HG02798 (cell line): ENCODE measurements at regions not wholly inside any gene's neighbourhood (a gene's known extent, or its start where the extent isn't known, plus 50 kb on each side); places are given as distances from the start of the nearest gene placed in this dataset.
"Not testable (repeated sequence)": the region's sequence is repeated elsewhere in the genome, so short reads cannot be mapped to it uniquely, and the experiment has no call there.

ENCODE experiments used
- ATAC-seq: cut with Tn5 transposase; IDR thresholded peaks from one replicate; pipeline ENCODE4 v1.9.1; 2021; ENCODE audit warnings: mild to moderate bottlenecking; ENCODE audit not compliant: unreplicated experiment, poor library complexity

DNA sequence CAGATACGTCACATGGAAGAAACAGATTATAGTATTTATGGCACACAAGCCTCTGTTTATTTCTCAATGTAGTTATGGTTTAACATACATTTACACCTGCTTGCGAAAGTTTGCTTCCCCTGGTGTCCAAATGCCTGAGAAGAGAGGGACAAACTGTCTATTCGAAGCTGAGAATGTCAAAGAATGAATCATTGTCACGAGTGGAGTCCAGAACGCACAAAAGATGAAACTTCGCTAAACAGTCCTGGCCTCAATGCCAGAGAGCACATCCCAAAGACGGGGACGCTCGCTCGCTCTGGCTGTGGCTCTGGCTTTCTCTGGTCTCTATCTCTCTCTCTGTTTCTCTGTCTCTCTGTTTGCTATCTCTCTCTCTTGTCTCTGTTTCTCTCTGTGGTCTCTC lies 298.8 kb downstream of the FOXL1 start:
- no peak for ATAC-seq

DNA sequence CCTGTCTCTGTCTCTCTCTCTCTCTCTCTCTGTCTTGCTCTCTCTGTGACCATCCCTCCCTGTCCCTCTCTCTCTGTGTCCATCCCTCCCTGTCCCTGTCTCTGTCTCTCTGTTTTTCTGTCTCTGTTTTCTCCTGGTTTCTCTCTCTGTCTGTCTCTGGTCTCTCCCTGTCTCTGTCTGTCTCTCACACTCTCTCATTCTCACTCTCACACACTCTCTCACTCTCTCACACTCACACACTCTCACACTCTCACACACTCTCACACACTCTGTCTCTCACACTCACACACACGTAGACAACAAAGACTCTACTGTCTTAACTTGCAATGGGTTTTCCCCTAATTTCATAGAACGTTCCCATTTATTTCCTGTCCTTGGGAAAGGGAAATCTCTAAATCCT lies 299.5 kb downstream of the FOXL1 start:
- ATAC-seq, result no peak

DNA sequence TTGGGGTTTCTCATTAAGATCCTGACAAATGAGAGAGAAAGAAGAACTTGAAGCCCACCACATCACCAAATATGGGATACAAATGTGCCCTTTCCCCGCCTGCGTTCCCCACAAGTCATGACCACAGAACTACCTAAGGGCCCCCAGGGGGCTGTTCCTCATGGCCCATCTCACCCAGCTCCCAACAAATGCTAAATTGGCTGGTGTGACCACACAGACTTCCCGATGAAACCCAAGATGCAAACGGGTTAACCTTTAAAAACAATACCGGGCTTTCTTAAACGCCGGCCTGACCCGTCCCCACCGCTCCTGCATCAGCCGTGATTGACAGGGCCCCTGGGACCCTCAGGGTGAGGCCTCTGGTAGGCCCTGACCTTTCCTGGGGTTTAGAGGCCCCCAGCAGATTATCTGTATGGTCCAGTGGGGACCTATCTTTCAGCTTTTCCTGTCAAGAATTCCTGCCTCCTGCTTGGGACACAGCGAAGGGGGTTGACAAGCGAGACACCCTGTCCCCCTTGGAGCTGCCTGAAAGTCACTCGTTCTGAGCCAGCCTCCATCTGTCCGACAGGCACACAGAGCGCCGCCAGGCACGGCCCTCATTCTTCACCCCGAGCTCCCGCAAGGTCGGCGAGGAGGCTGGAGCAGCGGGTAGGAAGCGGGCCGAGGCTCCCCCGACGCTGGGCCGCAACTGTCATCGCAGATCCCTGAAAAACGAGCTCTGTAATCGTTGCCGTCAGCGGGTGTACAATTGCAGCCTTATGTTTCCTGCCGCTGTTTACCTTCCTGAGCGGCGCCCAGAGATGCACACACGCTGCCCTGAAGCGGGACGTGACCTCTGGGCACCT lies 300.1 kb downstream of the FOXL1 start:
- ATAC-seq, result no peak

DNA sequence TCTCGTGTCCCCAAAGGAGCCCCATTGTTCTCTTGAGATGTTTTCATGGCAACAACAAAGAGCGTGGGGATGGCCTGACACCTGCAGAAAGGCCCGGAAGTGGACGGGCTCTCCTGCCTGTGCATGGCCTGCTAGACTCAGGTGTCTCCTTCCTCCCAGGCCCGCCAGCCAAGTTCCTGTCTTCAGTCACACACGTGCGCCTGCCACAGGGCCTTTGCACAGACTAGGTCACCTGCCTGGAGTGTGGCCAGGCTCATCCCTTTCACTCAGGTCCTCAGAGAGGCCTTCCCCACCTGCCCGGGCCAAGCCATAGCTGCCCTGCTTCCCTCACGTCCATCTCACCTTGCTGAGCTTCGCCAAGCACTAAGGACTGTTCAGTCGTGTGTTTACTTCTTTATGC lies 300.9 kb downstream of the FOXL1 start:
- no peak for ATAC-seq

DNA sequence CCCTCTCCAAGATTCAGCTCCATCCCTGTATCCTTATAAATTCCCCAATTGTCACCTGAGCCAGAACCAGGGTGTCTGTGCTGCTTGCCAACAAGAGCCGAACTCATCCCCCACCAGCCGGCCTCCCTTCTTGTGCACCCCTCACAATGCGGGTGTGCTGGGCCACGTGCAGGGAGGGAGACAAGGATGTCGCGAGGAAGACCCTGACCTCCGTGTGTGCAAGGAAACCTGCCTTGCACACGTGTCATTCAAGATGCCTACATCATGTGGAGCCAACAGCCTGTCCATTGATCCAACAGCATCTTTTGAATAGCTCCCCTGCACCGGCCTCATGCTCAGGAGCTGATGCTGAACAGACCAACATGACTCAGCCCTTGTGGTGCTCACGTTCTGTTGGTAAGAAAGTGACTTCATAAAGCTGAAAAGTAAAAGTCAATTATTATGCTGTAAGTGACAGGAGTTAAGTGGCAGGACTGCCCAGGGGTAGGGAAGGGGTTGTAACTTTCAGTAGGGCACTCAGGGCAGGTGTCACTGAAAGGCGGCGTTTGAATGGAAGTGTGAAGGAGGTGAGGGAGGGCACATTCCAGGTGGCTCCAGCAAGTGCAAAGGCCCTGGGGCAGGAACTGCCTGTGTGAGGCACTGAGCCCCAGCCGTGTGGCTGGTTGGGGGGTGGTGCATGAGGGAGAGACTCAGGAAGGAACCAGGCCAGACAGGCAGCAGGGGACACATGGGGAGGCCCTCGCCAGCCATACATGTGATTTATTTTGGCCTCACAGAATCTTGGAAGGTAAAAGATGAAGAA lies 302.2 kb downstream of the FOXL1 start:
- ATAC-seq, result no peak

DNA sequence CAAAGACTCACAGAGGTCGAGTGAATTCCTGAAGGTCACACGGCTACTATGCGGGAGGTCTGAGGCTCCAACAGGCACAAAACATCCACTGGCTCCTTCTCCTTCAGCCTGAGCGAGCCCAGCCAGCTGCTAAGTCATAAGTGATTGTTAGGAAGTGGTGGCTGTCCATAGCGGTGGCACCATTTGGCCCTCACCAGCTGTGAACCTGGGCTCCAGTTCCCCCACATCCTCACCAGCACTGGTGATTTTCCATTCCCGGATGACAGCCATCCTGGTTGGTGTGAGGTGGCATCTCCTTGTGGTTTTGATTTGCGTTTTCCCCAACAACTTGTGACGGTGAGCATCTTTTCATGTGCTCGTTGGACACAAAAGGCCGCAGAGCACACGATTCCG lies 302.8 kb downstream of the FOXL1 start:
- no peak for ATAC-seq

DNA sequence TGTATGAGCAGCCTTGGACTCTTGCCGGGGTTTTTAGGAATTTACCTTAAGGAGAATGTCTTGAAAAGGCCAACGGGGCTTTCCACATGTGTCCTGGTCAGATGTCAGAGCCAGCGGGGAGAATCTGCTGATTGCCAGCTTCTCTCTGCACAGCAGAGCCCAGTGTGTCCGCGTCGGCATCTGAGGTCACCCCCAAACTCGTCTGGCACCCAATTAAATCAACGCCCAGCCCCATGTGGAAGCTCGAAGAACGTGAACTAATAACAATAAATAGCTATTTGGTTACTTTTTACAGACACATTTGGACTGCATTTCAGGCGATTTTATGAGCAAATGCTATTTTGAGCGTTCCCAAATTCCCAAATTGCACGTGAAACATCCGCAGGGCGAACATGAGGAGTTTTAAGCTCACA lies 303.5 kb downstream of the FOXL1 start:
- no peak for ATAC-seq

DNA sequence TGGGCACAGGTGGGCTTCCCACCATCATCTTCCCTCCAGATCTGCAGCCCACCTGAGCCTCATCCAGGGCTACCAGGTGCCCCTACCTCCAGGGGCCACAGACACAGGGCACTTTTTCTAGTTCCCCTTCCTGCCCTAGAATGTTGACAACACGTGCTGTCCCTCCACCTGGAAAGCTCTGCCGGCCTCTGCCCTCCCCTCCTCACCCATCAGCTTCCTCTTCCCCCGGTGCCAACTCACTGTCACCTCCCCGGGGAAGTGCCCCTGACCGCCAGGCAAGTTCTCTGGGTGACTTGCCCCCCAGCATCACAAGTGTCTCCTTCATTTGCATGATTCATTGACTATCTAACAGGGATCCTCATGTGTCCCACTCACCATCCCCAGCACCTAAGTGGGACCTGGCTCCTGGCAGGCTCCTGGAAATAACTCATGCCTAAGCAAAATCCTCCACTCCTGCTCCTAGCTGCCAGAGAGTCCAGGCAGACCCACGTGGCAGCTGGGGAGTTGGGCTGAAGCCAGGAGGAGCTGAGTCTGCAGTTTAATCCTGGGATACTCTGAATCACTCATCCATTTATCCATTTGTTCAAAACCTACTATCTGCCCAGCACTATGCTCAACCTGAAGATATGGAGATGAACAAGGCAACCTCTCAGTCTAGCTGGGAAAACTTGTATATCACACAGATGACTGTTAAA lies 304.4 kb downstream of the FOXL1 start:
- ATAC-seq, result no peak

DNA sequence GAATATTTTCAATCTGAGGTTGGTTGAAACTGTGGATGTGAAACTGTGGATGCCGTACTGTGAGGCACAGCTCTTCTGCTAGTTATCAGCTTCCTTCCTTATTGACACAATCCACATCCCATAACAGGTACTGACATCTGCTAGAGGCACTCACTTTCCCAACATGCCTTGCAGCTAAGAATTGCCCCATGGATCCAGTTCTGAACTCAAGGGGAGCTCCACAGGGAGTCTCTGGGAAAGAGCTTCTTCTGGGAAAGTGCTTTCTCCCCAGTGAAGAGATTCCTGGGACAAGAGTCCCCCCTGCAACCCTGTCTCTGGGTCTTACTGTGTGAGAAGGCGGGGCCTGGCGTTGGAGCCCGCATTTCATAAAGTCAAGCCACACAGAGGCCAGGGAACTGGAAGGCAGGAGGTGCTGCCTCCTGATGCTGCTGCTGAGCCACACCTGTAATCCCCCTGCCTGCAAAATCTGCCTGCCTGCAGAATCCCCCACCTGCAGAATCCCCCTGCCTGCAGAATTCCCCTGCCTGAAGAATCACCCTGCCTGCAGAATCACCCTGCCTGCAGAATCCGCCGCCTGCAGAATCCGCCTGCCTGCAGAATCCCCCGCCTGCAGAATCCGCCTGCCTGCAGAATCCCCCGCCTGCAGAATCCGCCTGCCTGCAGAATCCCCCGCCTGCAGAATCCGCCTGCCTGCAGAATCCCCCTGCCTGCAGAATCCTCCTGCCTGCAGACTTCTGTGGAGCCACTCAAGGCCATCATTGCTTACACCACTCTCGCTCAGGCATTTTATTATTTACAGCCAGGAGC lies 305.4 kb downstream of the FOXL1 start:
- ATAC-seq, result no peak

DNA sequence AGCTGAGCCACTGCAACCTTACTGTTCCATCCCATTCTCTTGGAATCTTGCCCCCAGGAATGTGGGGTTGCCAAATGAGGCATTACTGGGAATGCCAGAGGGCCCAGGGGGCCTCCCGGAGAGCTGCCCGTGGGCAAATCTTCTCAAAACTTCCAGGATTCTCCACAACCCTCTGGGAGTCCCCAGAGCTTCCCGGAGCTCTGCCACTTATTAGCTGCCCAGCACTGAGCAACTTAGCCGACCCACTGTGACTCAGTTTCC lies 306.0 kb downstream of the FOXL1 start:
- ATAC-seq, result no peak

DNA sequence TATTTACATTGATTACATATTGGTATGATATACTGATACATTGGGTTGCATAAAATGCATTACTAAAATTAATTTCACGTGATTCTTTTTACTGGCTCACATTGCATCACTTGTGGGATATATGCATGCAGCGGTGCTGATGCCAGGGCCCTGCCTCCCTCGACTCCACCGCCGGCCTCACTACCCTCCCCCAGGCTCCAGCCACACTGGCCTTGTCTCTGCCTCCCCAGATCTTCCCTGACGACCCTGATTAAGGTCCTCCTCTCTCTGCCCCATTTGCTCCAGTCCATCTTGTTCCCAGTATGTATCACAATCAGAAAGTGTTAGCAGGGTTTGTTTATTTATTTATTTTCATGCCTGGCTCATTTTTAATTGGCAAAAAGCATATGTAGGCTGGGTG lies 306.8 kb downstream of the FOXL1 start:
- ATAC-seq, result no peak

DNA sequence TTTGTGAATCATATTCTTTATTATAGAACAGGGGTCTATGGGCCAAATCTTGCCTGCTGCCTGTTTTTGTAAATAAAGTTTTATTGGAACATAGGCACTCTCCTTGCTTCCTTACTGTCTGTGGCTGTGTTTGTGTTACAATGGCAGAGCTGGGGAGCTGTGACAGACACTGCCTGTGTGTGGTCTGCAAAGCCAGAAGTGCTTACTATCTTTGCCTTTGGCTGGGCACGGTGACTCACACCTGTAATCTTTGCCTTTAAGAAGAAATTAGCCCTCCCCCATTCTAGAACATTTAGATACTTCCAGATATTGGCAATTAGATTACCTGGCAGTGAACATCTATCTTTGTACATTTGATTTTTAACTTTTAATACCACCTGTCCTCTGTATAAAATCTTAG lies 308.3 kb downstream of the FOXL1 start:
- no peak for ATAC-seq

DNA sequence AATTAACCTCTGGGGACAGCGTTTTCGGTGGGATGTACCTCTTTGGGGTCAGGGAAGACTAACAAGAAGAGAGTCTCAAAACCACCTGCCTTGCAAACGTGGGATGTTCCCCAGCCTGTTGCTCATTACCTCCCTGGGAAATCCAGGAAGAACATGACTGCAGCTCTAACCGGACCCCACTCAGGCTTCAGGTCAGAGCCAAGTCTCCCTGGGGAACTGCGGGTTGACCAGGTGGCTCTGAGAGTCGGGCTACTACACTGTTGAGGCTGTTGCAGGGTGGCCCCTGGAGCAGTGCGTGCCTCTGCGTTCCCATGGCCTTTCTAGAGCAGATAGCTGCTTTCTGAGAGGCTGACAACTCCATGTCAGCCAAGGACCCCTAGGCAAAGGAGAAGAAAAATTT lies 309.1 kb downstream of the FOXL1 start:
- no peak for ATAC-seq

DNA sequence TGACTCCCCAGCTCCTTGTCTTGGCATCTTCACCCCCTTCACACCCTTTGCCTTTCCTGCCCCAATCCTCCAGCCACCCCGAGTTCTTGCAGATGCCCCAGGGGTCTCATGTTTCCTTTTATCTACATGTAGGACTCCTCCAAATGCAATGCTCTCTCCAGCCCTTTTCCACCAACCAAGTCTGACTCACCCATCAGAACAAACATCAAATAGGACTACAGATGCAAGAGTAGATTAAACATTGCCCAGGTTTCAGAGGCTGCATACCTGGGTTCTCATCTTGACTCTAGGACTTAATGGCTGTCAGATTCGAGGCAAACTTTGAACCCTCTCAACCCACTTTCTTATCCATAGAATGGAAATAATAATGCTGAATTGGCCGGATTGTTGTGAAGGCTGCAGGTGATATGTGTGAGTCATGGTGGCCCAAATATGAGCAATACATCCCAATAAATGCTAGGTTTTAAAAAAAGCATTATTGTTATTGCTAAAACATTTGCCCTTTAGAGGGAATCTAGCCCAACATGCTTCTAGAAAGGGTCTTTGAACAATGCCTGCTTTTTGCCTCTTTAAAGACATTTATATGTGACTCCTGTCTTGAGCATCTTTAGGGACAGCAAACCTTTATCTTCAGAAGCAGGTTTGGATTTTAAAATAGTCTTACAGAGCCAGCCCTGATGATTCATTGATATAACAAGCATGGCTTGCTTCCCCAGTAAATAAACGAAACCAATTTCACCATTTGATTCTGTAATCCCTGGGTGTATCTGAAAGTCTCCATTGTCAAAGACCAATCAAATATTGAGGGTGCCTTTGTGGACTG lies 310.1 kb downstream of the FOXL1 start:
- ATAC-seq, result no peak

DNA sequence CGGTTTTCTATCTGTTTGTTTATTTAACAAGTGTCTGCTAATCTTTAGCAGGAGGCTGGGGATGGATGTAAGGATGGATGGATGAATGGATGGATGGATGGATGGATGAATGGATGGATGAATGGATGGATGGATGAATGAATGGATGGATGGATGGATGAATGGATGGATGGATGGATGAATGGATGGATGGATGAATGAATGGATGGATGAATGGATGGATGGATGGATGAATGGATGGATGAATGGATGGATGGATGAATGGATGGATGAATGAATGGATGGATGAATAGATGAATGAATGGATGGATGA lies 310.7 kb downstream of the FOXL1 start:
- ATAC-seq, result not testable (repeated sequence)

DNA sequence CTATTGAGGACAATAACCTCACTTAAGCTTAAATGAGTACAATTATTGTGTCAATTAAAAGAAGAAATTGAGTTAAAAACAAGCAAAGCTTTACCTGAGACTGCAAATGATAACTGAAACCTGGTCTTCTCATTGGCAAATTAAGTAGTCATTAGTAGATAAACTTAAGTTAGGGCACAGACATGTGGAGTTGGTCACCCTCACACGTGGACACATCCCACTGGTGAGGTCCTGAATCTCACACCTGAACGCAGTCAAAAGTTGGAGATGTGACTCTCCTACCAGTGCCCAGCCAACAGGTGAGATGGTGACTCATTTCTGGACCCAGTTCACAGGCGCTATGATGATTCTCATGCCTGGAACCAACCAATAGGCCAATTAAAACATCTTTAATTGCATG lies 311.6 kb downstream of the FOXL1 start:
- ATAC-seq, result no peak

DNA sequence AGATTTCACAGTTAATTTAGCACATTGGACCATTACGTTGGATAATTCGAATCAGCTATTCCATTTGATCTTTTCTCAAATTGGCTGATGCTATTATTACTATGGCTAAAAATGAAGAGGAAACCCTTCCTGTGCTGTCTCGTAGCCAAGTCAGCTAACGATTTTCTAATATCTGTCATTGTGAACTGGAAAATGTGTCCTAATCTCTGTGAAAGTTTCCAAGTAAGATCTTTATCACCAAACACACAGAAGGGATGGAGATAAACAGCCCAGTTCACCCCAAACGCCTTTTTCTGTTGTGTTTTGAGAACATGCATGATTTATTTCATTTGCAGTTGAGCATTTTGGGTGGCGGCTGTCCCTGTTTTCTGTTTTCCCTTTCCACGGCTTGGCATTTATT lies 312.8 kb downstream of the FOXL1 start:
- no peak for ATAC-seq

DNA sequence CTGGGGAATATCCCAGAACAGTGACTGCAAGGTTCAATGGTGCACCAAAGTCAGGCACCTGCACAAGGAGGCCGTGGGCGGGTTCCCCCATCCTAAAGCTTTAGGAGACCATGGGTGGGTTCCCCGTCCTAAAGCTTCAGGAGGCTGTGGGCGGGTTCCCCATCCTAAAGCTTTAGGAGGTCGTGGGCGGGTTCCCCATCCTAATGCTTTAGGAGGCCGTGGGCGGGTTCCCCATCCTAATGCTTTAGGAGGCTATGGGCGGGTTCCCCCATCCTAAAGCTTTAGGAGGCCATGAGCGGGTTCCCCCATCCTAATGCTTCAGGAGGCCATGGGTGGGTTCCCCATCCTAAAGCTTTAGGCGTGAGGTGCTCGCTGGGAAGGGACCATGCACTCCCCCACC lies 313.3 kb downstream of the FOXL1 start:
- no peak for ATAC-seq

DNA sequence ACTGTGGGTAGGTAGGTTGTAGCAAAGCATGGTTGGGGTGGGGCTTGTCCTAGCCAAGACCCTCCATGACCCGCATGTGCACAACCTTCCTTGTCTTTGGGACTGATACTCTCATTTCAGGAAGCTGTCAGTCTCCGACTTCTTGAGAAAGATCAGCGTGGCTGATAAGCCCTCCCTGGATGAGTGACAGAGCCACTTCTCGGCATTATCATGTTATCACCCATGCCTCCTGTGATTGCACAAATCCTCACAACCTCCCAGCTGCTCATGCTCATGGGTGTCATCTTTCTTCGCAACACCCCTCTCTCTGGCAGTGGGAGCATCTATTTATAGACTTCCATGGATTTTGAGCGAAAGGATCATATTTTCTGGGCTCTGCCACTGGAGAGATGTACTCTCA lies 314.2 kb downstream of the FOXL1 start:
- ATAC-seq, result no peak

DNA sequence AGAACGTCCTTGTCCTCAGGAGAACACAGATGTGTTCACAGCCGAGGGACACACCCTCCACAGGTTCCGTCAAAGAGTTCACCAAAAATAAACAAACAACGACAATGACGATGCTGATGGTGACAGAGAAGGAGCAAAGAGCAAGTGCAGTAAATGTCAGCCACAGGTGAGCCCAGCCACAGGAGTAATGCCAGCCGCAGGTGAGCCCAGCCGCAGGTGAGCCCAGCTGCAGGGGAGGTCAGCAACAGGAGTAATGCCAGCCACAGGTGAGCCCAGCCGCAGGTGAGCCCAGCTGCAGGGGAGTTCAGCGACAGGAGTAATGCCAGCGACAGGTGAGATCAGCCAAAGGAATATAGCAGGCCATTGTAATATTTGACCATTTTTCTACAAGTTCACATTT lies 315.2 kb downstream of the FOXL1 start:
- no peak for ATAC-seq
